Colonic mucosa (tissue), 4 donors: ENCODE measurements at regions not wholly inside any gene's neighbourhood (a gene's known extent, or its start where the extent isn't known, plus 50 kb on each side); places are given as distances from the start of the nearest gene placed in this dataset.

Source experiments
- DNase-seq: peaks from one replicate; pipeline ENCODE4 v3.0.0-alpha.2; 2020
- H3K27ac ChIP-seq: fragments of 200-600 bp; one replicate; pipeline ENCODE4 v1.8.0; 2021
- H3K27me3 ChIP-seq: fragments of 200-600 bp; one replicate; pipeline ENCODE4 v1.8.0; 2021
- H3K36me3 ChIP-seq: fragments of 200-600 bp; one replicate; pipeline ENCODE4 v1.8.0; 2021
- H3K4me1 ChIP-seq: fragments of 200-600 bp; one replicate; pipeline ENCODE4 v1.8.0; 2021; ENCODE audit warnings: mild to moderate bottlenecking
- H3K4me3 ChIP-seq: fragments of 200-600 bp; one replicate; pipeline ENCODE4 v1.8.0; 2021
- H3K9ac ChIP-seq, 2 donors: one replicate each; pipeline ENCODE4 v1.7.0; 2013; ENCODE audit warnings: control low read depth in 2 of 2, low read depth in 2 of 2, low read length in 2 of 2
- H3K9me3 ChIP-seq: fragments of 200-600 bp; one replicate; pipeline ENCODE4 v1.8.0; 2021
- CTCF ChIP-seq: fragments of 200-600 bp; IDR thresholded peaks from one replicate; pipeline ENCODE4 v1.8.0; 2022; ENCODE audit warnings: antibody characterized with exemption, mild to moderate bottlenecking
- intact Hi-C: fragments of 100-400 bp; cut with DNase I; formaldehyde crosslinking; loops from one replicate; pipeline ENCODE4 v1.14.1; 2022
- donor health status: healthy.
- donor health status: DM: no; HTN: no; CAD: no.
- donor health status: DM: no; HTN: no; CAD: no.

DNA sequence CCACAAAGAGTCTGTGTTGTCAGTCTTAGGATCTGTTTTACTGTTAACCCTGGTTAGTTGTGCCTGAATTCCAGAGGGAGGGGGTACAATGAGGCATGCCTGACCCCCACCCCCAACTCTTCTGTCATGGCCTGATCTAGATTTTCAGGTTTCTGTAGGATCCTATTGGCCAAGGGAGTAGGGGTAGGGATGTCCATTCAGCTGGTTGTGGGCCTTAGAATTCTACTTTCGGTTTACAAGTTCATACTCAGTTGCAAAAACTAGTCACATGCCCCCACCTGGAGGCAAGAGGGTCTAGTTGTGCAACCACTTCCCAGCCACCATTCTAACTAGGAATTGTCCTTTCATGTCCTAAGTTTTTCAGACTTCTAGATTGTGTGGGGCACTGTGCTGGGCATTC lies 94.3 kb upstream of the MBNL2 start:
- Histone ChIP-seq H3K4me3 (no peak overlapping the region), H3K27ac (no peak overlapping the region), H3K36me3 (no peaks in the 10 kb centered on the region), H3K9me3 (no peaks in the 10 kb centered on the region), H3K27me3 (no peaks in the 10 kb centered on the region), H3K4me1 (no peaks in the 10 kb centered on the region), H3K9ac (no peak overlapping the region)
- TF ChIP-seq CTCF = no peak
- intact Hi-C loops = no loop called here
- DNase-seq = no peak

DNA sequence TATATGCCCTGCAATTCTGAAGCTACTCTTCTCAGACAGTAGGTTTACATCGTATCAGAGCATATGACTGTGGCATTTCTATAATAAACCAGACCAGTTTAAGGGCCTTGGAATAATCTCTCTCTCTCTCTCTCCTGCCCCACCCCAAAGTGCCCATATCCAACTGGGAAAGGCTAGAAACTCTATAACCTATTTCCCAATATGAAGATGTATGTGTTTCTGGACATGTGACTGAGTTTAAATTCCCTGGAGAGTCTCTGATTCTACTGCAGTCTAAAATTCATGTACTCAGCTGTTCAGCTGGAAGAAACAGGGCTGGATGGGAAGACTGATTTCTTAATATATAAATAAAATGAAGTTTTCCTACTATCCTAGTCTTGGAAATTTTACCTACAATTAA lies 91.9 kb upstream of the MBNL2 start:
- TF ChIP-seq CTCF = no peak
- Histone ChIP-seq H3K27me3 (no peaks in the 10 kb centered on the region), H3K9ac (no peak overlapping the region), H3K4me1 (no peaks in the 10 kb centered on the region), H3K36me3 (no peaks in the 10 kb centered on the region), H3K9me3 (no peaks in the 10 kb centered on the region), H3K4me3 (no peak overlapping the region), H3K27ac (no peak overlapping the region)
- DNase-seq = no peak
- intact Hi-C loops = no loop called here

DNA sequence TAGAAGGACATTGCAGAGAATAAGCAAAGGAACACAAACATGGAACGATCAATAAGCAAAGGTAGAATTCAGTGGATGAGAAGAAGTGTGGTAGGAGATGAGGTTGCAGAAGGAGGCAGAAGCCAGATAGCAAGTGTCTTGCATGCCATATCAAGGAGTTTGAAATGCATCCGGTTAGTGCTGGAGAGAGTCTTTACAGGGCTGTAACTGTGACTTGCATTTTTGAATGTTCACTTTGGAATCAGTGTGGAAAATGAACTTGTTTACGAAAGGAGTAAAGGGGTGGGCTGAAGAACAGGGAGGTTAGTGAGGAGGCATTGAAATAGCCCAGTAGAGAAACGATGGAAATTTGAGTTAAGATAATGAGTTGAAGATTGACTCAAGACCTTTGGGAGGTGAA lies 90.7 kb upstream of the MBNL2 start:
- no peak for TF ChIP-seq CTCF
- H3K4me3 ChIP-seq = no peak overlapping the region
- H3K9ac ChIP-seq = no peak overlapping the region
- DNase-seq = no peak
- no peaks in the 10 kb centered on the region for H3K9me3 ChIP-seq
- intact Hi-C loops = no loop called here
- H3K36me3 ChIP-seq = no peaks in the 10 kb centered on the region
- H3K27me3 ChIP-seq = no peaks in the 10 kb centered on the region
- H3K27ac ChIP-seq = no peak overlapping the region
- no peaks in the 10 kb centered on the region for H3K4me1 ChIP-seq

DNA sequence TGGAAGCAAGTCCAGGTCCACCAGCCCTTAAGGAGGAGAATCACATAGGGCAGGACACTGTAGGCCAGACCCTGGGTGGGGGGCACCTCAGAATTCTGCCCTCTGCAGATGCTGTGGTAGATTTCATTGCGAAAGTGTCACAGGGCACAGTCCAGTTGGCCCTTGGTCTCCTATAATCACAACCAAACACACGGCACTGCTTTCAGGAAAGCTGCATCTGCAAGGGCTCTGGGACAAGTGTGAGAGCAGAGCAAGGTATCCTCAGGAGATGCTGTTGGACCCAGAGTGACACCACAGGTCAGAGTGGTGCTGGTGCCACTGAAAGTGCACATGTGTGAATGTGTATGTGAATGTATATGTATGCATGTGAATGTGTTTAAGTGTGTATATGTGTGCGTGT lies 88.6 kb upstream of the MBNL2 start:
- Histone ChIP-seq H3K27me3 (no peaks in the 10 kb centered on the region), H3K9me3 (no peaks in the 10 kb centered on the region), H3K4me1 (no peaks in the 10 kb centered on the region), H3K9ac (no peak overlapping the region), H3K27ac (no peak overlapping the region), H3K4me3 (no peak overlapping the region), H3K36me3 (no peaks in the 10 kb centered on the region)
- intact Hi-C loops = no loop called here
- no peak for TF ChIP-seq CTCF
- DNase-seq = no peak

GRCh38 chr13:97133955-97134354 lies 88.2 kb upstream of the MBNL2 start:
- no peak for TF ChIP-seq CTCF
- Histone ChIP-seq H3K4me1 (no peaks in the 10 kb centered on the region), H3K36me3 (no peaks in the 10 kb centered on the region), H3K9me3 (no peaks in the 10 kb centered on the region), H3K4me3 (no peak overlapping the region), H3K9ac (no peak overlapping the region), H3K27me3 (no peaks in the 10 kb centered on the region), H3K27ac (no peak overlapping the region)
- DNase-seq = no peak
- intact Hi-C loops = no loop called here
